H1 (cell line): ENCODE measurements at regions not wholly inside any gene's neighbourhood (a gene's known extent, or its start where the extent isn't known, plus 50 kb on each side); places are given as distances from the start of the nearest gene placed in this dataset.

Experiments
- CTCF ChIA-PET: fragments of 300-600 bp; sonication (Branson Sonifier 250); formaldehyde crosslinking; loops from one replicate; lab custom pipeline; 2021; ENCODE audit not compliant: partially characterized antibody; lab: Charles Lee
- POLR2A ChIA-PET: fragments of 300-600 bp; sonication (Branson Sonifier 250); formaldehyde crosslinking; loops from one replicate; lab custom pipeline; 2021; ENCODE audit warnings: inconsistent platforms; ENCODE audit not compliant: partially characterized antibody; lab: Charles Lee
- DNase-seq, 2 experiments: peaks; one replicate each; pipeline versions ENCODE4 v3.0.0 to v3.0.0-alpha.2; 2010 to 2022; ENCODE audit warnings: low spot score in 2 of 2, low read depth in 1 of 2, mixed read lengths in 1 of 2
- FAIRE-seq: peaks from 2 replicates; lab custom pipeline; 2011; peaks lifted over from hg19 to GRCh38; lab: Jason Lieb, UNC
- H2AFZ ChIP-seq: 2 replicates; pipeline ENCODE4 v1.8.1; 2012; ENCODE audit warnings: low read length, inconsistent platforms
- H2AK5ac ChIP-seq: 2 replicates; pipeline ENCODE4 v1.6.1; 2013; ENCODE audit warnings: low read depth, low read length
- H2BK120ac ChIP-seq: replicated peaks from 2 replicates; pipeline ENCODE3; 2013; ENCODE audit warnings: low read depth, low read length, inconsistent platforms
- H2BK12ac ChIP-seq: 2 replicates; pipeline ENCODE4 v1.6.1; 2013; ENCODE audit warnings: low read depth, low read length
- H2BK15ac ChIP-seq: 2 replicates; pipeline ENCODE4 v1.6.1; 2013; ENCODE audit warnings: low read length
- H2BK20ac ChIP-seq: 2 replicates; pipeline ENCODE4 v1.6.1; 2013; ENCODE audit warnings: low read length
- H2BK5ac ChIP-seq: 2 replicates; pipeline ENCODE4 v1.6.1; 2013; ENCODE audit warnings: low read depth, low read length
- H3K14ac ChIP-seq: 2 replicates; pipeline ENCODE4 v1.6.1; 2013; ENCODE audit warnings: inconsistent platforms; ENCODE audit not compliant: insufficient read length
- H3K18ac ChIP-seq: 2 replicates; pipeline ENCODE4 v1.6.1; 2013; ENCODE audit warnings: low read length; ENCODE audit errors: extremely low read depth
- H3K23ac ChIP-seq: 2 replicates; pipeline ENCODE4 v1.6.1; 2013; ENCODE audit warnings: inconsistent platforms; ENCODE audit not compliant: insufficient read length
- H3K23me2 ChIP-seq: 2 replicates; pipeline ENCODE4 v1.6.1; 2013; ENCODE audit warnings: low read depth, low read length
- H3K27ac ChIP-seq: 2 replicates; pipeline ENCODE4 v1.6.1; 2011; ENCODE audit warnings: low read depth, low read length, inconsistent platforms
- H3K27me3 ChIP-seq, 4 experiments: replicated peaks in 1 of 4; 1 replicate in 1 of 4; 2 replicates in 3 of 4; pipeline versions ENCODE4 v1.6.1 to v1.8.1; 2011 to 2013; ENCODE audit warnings: low read length in 3 of 4, mild to moderate bottlenecking in 3 of 4, inconsistent platforms in 2 of 4, mixed read lengths in 2 of 4, moderate library complexity in 1 of 4; ENCODE audit not compliant: control insufficient read depth in 3 of 4, insufficient read depth in 3 of 4; ENCODE audit errors: extremely low read depth in 1 of 4
- H3K36me3 ChIP-seq, 4 experiments: 2 replicates each; pipeline versions ENCODE4 v1.6.1 to v1.8.1; 2011 to 2013; ENCODE audit warnings: mild to moderate bottlenecking in 4 of 4, low read length in 3 of 4, moderate library complexity in 2 of 4, control low read depth in 1 of 4, inconsistent platforms in 1 of 4; ENCODE audit not compliant: insufficient read depth in 4 of 4, control insufficient read depth in 2 of 4
- H3K4ac ChIP-seq: replicated peaks from 2 replicates; pipeline ENCODE3; 2013; ENCODE audit warnings: low read length, low read depth, mixed read lengths, inconsistent platforms; ENCODE audit not compliant: insufficient read length
- H3K4me1 ChIP-seq, 4 experiments: replicated peaks in 1 of 4; 1 replicate in 1 of 4; 2 replicates in 3 of 4; pipeline versions ENCODE4 v1.6.1 to v1.8.1; 2011 to 2013; ENCODE audit warnings: low read length in 3 of 4, inconsistent platforms in 2 of 4, mixed read lengths in 1 of 4; ENCODE audit not compliant: insufficient read depth in 4 of 4, control insufficient read depth in 3 of 4
- H3K4me2 ChIP-seq, 2 experiments: 2 replicates each; pipeline versions ENCODE4 v1.6.1 to v1.8.1; 2011 to 2013; ENCODE audit warnings: low read depth in 2 of 2, low read length in 2 of 2, control low read depth in 1 of 2, inconsistent platforms in 1 of 2, mild to moderate bottlenecking in 1 of 2; ENCODE audit not compliant: insufficient read depth in 1 of 2
- H3K4me3 ChIP-seq, 4 experiments: fragments of 200-600, 300-600 bp in 1 of 4; sonication (generic), shearing (Covaris generic), sonication (Bioruptor Twin) in 1 of 4; 2 replicates each; pipeline versions ENCODE4 v1.5.1 to v1.8.1; 2011 to 2016; ENCODE audit warnings: low read length in 4 of 4, low read depth in 3 of 4, control low read depth in 2 of 4, inconsistent platforms in 2 of 4, mild to moderate bottlenecking in 2 of 4, mixed read lengths in 1 of 4, moderate library complexity in 1 of 4; ENCODE audit not compliant: insufficient read depth in 2 of 4; ENCODE audit errors: extremely low read depth in 1 of 4
- H3K56ac ChIP-seq: replicated peaks from 2 replicates; pipeline ENCODE3; 2013; ENCODE audit warnings: low read depth, mild to moderate bottlenecking, mixed read lengths, low read length, inconsistent platforms; ENCODE audit not compliant: insufficient read length
- H3K79me1 ChIP-seq: 2 replicates; pipeline ENCODE4 v1.6.1; 2013; ENCODE audit warnings: low read depth, low read length, control low read depth
- H3K79me2 ChIP-seq, 2 experiments: 2 replicates each; pipeline versions ENCODE4 v1.6.1 to v1.8.1; 2012 to 2013; ENCODE audit warnings: low read length in 2 of 2, mild to moderate bottlenecking in 2 of 2, inconsistent platforms in 1 of 2; ENCODE audit not compliant: insufficient read depth in 2 of 2, control insufficient read depth in 1 of 2
- H3K9ac ChIP-seq, 4 experiments: replicated peaks in 1 of 4; 1 replicate in 1 of 4; 2 replicates in 3 of 4; pipeline versions ENCODE4 v1.6.1 to v1.8.1; 2011 to 2013; ENCODE audit warnings: low read depth in 3 of 4, low read length in 3 of 4, control low read depth in 2 of 4, mild to moderate bottlenecking in 2 of 4, moderate library complexity in 2 of 4, inconsistent platforms in 1 of 4; ENCODE audit errors: extremely low read depth in 1 of 4
- H3K9me3 ChIP-seq, 2 experiments: 2 replicates each; pipeline versions ENCODE4 v1.6.1 to v1.8.1; 2012 to 2013; ENCODE audit warnings: mild to moderate bottlenecking in 2 of 2, moderate library complexity in 2 of 2, control low read depth in 1 of 2, inconsistent platforms in 1 of 2, low read depth in 1 of 2, low read length in 1 of 2, mixed read lengths in 1 of 2; ENCODE audit not compliant: insufficient read depth in 2 of 2
- H4K20me1 ChIP-seq, 2 experiments: replicated peaks in 1 of 2; 2 replicates each; pipeline versions ENCODE3 to v1.8.1; 2011 to 2013; ENCODE audit warnings: inconsistent platforms in 2 of 2, low read length in 2 of 2, mild to moderate bottlenecking in 1 of 2; ENCODE audit not compliant: insufficient read depth in 2 of 2, control insufficient read depth in 1 of 2
- H4K5ac ChIP-seq: 2 replicates; pipeline ENCODE4 v1.6.1; 2013; ENCODE audit warnings: low read length, low read depth, mixed read lengths, inconsistent platforms; ENCODE audit not compliant: insufficient read length
- H4K8ac ChIP-seq: 2 replicates; pipeline ENCODE4 v1.8.0; 2013; ENCODE audit warnings: mild to moderate bottlenecking, moderate library complexity, low read length, inconsistent platforms; ENCODE audit not compliant: insufficient read depth; ENCODE audit errors: extremely low read depth
- H4K91ac ChIP-seq: replicated peaks from 2 replicates; pipeline ENCODE3; 2013; ENCODE audit warnings: low read length, mixed read lengths, inconsistent platforms; ENCODE audit not compliant: insufficient read length
- EP300 ChIP-seq, 2 experiments: IDR thresholded peaks; 1 replicate in 1 of 2; 2 replicates in 1 of 2; pipeline ENCODE4 v1.6.1; 2011 to 2012; ENCODE audit warnings: low read depth in 2 of 2, low read length in 2 of 2, mild to moderate bottlenecking in 2 of 2, borderline replicate concordance in 1 of 2, inconsistent platforms in 1 of 2, moderate library complexity in 1 of 2
- HDAC6 ChIP-seq: IDR thresholded peaks from one replicate; pipeline ENCODE4 v1.7.1; 2012; ENCODE audit warnings: low read depth, mild to moderate bottlenecking, inconsistent platforms, low read length, moderate library complexity
- JUND ChIP-seq: IDR thresholded peaks from 2 replicates; pipeline ENCODE4 v1.6.1; 2011; ENCODE audit warnings: mild to moderate bottlenecking, improper control_type of control experiment, low read length
- MAFK ChIP-seq: IDR thresholded peaks from 2 replicates; pipeline ENCODE4 v1.6.1; 2012; ENCODE audit warnings: low read depth, mild to moderate bottlenecking, improper control_type of control experiment, low read length
- NRF1 ChIP-seq: IDR thresholded peaks from 2 replicates; pipeline ENCODE4 v1.6.1; 2011; ENCODE audit warnings: mild to moderate bottlenecking, low read depth, low read length, improper control_type of control experiment
- PHF8 ChIP-seq: fragments of 200-600 bp; sonication (generic); conservative IDR thresholded peaks from 2 replicates; pipeline ENCODE4 v1.7.1; 2012; ENCODE audit warnings: low read depth, mild to moderate bottlenecking, inconsistent platforms, low read length, moderate library complexity
- POLR2AphosphoS5 ChIP-seq: IDR thresholded peaks from 2 replicates; pipeline ENCODE4 v1.6.1; 2011; ENCODE audit warnings: low read depth, low read length
- RNF2 ChIP-seq: fragments of 200-900, 300-1000 bp; sonication (generic); IDR thresholded peaks from 2 replicates; pipeline ENCODE4 v1.7.1; 2016; ENCODE audit warnings: borderline replicate concordance, low read depth, mild to moderate bottlenecking, antibody characterized with exemption, low read length; ENCODE audit not compliant: poor library complexity, severe bottlenecking; ENCODE audit errors: missing control alignments
- SIX5 ChIP-seq: IDR thresholded peaks from 2 replicates; pipeline ENCODE4 v1.6.1; 2011; ENCODE audit warnings: mild to moderate bottlenecking, low read depth, low read length
- SP2 ChIP-seq: IDR thresholded peaks from 2 replicates; pipeline ENCODE4 v1.6.1; 2012; ENCODE audit warnings: mild to moderate bottlenecking, low read length, inconsistent platforms
- SP4 ChIP-seq: IDR thresholded peaks from 2 replicates; pipeline ENCODE4 v1.6.1; 2012; ENCODE audit warnings: low read length, inconsistent platforms
- TBP ChIP-seq: IDR thresholded peaks from 2 replicates; pipeline ENCODE4 v1.6.1; 2011; ENCODE audit warnings: low read depth, low read length, improper control_type of control experiment
- WGBS, 2 experiments: shearing (Covaris generic) in 1 of 2; methylation state at CpG; one replicate each; pipeline versions ENCODE4 v1.1.6 to v1.1.7; 2013 to 2015; ENCODE audit warnings: low lambda C conversion rate in 2 of 2, mixed read lengths in 2 of 2, inconsistent platforms in 1 of 2, low coverage in 1 of 2, missing lambda C conversion rate in 1 of 2; ENCODE audit not compliant: insufficient replicate concordance in 2 of 2, insufficient coverage in 1 of 2, insufficient read length in 1 of 2; ENCODE audit errors: extremely low coverage in 1 of 2, missing lambda C conversion rate in 1 of 2; 5-methylcytosine and 5-hydroxymethylcytosine counted together
- TF ChIP-seq, protein P1 (sequence below): IDR thresholded peaks from 2 replicates; pipeline ENCODE4 v1.6.1; 2011; ENCODE audit warnings: low read depth, mild to moderate bottlenecking, low read length; ENCODE audit not compliant: insufficient read depth
- TF ChIP-seq, protein P2 (sequence below): IDR thresholded peaks from 2 replicates; pipeline ENCODE4 v1.6.1; 2011; ENCODE audit warnings: low read length, improper control_type of control experiment

DNA sequence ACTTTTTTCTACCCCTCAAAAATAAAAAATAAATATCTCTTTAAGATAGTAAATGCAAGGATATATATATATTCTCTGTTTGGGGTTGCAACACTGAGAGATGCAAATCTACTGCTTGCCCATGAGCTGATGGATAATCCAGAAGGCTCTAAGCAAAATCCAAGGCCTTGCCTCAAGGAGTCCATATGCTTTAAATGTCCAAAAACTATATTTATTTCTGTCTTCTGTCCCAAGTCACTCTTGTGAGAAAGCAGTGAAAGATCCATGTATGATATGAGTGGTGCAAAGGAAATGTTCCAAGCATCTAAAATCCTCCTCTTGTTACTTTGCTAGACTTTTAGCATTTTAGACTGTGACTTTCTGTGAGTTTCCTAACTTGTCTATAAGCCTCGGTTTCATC lies 92.9 kb upstream of the RNF152 start:
- Histone ChIP-seq H2BK120ac (no peak overlapping the region), H3K23me2 (no peaks in the 10 kb centered on the region), H4K5ac (no peak overlapping the region), H3K4me1 (no peaks in the 10 kb centered on the region), H3K9ac (no peak overlapping the region), H3K27me3 (no peaks in the 10 kb centered on the region), H4K20me1 (no peaks in the 10 kb centered on the region), H2BK15ac (no peak overlapping the region), H2AK5ac (no peak overlapping the region), H2BK12ac (no peak overlapping the region), H2BK20ac (no peak overlapping the region), H4K8ac (no peak overlapping the region), H2AFZ (no peak overlapping the region), H3K79me1 (no peaks in the 10 kb centered on the region), H3K4ac (no peak overlapping the region), H3K18ac (no peak overlapping the region), H3K14ac (no peak overlapping the region), H3K56ac (no peak overlapping the region), H3K9me3 (no peaks in the 10 kb centered on the region), H2BK5ac (no peak overlapping the region), H3K27ac (no peak overlapping the region), H3K4me2 (no peak overlapping the region), H3K23ac (no peak overlapping the region), H4K91ac (no peak overlapping the region), H3K4me3 (no peak overlapping the region), H3K36me3 (no peaks in the 10 kb centered on the region), H3K79me2 (no peaks in the 10 kb centered on the region)
- DNase-seq (no peak), FAIRE-seq (no peak)
- TF ChIP-seq EP300 (IDR thresholded peaks at IDR 0.05; ENCODE audit: borderline replicate concordance in 1 of 2, low read depth in 2 of 2, low read length in 2 of 2) (no peak), SIX5 (no peak), RNF2 (no peak), HDAC6 (no peak), SP4 (no peak), PHF8 (no peak), POLR2AphosphoS5 (no peak), TBP (no peak), SP2 (no peak), JUND (no peak), NRF1 (no peak), MAFK (no peak)
- TF ChIP-seq, protein P1, sequence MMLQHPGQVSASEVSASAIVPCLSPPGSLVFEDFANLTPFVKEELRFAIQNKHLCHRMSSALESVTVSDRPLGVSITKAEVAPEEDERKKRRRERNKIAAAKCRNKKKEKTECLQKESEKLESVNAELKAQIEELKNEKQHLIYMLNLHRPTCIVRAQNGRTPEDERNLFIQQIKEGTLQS, result no peak
- TF ChIP-seq, protein P2, sequence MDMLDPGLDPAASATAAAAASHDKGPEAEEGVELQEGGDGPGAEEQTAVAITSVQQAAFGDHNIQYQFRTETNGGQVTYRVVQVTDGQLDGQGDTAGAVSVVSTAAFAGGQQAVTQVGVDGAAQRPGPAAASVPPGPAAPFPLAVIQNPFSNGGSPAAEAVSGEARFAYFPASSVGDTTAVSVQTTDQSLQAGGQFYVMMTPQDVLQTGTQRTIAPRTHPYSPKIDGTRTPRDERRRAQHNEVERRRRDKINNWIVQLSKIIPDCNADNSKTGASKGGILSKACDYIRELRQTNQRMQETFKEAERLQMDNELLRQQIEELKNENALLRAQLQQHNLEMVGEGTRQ, result no peak
- WGBS, 2 experiments, result 88% methylated on average over 1 of the region's 1 CpG; no CpG with 5 or more reads in 1 of the 2 experiments
- ChIA-PET CTCF (no interaction called here), POLR2A (no interaction called here)
